Right atrium auricular region (tissue), 2 donors: ENCODE measurements at regions not wholly inside any gene's neighbourhood (a gene's known extent, or its start where the extent isn't known, plus 50 kb on each side); places are given as distances from the start of the nearest gene placed in this dataset.

ENCODE experiments used
- DNase-seq: peaks from one replicate; pipeline ENCODE4 v3.0.0-alpha.2; 2019; ENCODE audit warnings: low spot score
- H3K27ac ChIP-seq, 2 donors: fragments of 200-600 bp; sonication (generic); 1 replicate in 1 of 2; 2 replicates in 1 of 2; pipeline ENCODE4 v1.5.1; 2016 to 2019
- H3K27me3 ChIP-seq, 2 donors: fragments of 200-600 bp; sonication (generic); one replicate each; pipeline versions ENCODE4 v1.5.1 to v1.6.0; 2017 to 2019
- H3K36me3 ChIP-seq: fragments of 200-600 bp; sonication (generic); one replicate; pipeline ENCODE4 v1.5.1; 2016
- H3K4me1 ChIP-seq, 2 donors: fragments of 200-600 bp; sonication (generic); one replicate each; pipeline versions ENCODE4 v1.5.1 to v1.6.0; 2017 to 2019
- H3K4me3 ChIP-seq, 2 donors: fragments of 200-600 bp; sonication (generic); 1 replicate in 1 of 2; 2 replicates in 1 of 2; pipeline ENCODE4 v1.5.1; 2017 to 2019; ENCODE audit warnings: mild to moderate bottlenecking in 1 of 2, moderate library complexity in 1 of 2
- H3K9me3 ChIP-seq, 2 donors: fragments of 200-600 bp; sonication (generic); one replicate each; pipeline ENCODE4 v1.5.1; 2019
- CTCF ChIP-seq, 2 donors: fragments of 200-600 bp; sonication (generic); IDR thresholded peaks; one replicate each; pipeline ENCODE4 v1.5.1; 2019; ENCODE audit warnings: antibody characterized with exemption in 2 of 2

DNA sequence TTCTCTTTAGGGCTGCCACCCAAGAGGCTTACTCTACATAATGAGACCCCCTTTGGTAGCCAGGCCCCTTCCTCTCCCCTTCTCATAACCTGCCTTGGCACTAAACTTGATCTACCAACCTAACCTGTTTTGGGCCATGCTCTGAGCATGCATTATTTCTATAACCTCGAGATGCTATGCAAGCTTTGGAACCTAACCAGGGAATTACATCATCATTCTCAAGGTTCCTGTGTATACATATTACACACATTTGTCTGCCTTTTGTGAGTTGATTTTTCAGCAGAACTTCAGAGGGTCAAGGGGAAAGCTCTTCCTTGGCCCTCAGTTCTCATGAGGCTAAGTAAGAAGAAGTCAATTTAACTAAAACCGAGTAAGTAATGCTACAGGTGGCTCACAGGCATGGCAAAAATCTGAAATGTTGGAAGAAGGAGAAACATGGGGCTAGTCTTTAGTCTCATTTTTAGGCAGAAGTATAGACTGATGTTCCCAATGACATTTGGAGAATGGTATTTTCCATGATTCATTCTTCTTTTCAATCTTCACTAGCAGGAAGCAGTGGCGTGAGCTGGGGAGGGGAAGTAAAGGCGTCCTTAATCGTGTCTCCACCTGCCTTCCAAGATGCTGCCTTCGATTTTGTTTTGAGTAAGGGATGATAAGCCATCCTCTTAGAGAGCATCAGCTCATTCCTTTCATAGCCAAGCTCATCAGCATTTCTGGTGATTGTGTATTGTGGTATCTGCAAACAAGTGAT lies 308.4 kb downstream of the ABCC12 start:
- DNase-seq = no peak
- H3K36me3 ChIP-seq = no peaks in the 10 kb centered on the region
- no peaks in the 10 kb centered on the region for H3K27me3 ChIP-seq
- TF ChIP-seq CTCF (IDR thresholded peaks at IDR 0.05) = no peak
- H3K9me3 ChIP-seq = no peaks in the 10 kb centered on the region
- no peak overlapping the region for H3K4me3 ChIP-seq
- H3K4me1 ChIP-seq = no peaks in the 10 kb centered on the region
- no peak overlapping the region for H3K27ac ChIP-seq

- Histone ChIP-seq H3K27me3 (no peaks in the 10 kb centered on the region), H3K36me3 (no peaks in the 10 kb centered on the region), H3K4me3 (no peak overlapping the region), H3K9me3 (peaks cover 0 to 31% of the 10 kb centered on the region in 2 donors), H3K4me1 (no peaks in the 10 kb centered on the region), H3K27ac (no peak overlapping the region)
- TF ChIP-seq CTCF (IDR thresholded peaks at IDR 0.05) = no peak
- DNase-seq = no peak
Measured at GRCh38 chr16:47834485-47835024, 321.2 kb downstream of the ABCC12 start.

DNA sequence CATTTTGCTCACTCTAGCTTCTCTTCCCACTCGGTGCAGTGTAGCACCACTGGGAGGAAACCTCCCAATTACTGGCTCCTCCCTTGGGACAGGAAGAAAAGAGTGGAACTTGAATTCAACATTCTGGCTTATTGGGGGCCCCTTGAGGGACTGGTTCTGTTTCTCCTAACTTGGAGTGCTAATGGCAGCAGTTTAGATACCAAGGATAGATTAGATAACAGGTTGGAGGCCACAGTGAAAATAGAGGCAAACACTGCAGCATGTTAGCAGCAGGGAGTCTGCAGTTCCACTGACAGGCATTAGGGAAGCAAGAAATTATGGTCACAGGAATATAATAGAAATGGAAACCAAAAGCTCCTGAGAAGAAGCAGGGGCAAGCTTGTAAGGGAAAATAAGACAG lies 322.0 kb downstream of the ABCC12 start:
- no peaks in the 10 kb centered on the region for H3K27me3 ChIP-seq
- H3K27ac ChIP-seq = no peak overlapping the region
- DNase-seq = no peak
- no peak overlapping the region for H3K4me3 ChIP-seq
- TF ChIP-seq CTCF (IDR thresholded peaks at IDR 0.05) = no peak
- no peaks in the 10 kb centered on the region for H3K4me1 ChIP-seq
- peaks cover 0 to 31% of the 10 kb centered on the region in 2 donors for H3K9me3 ChIP-seq
- no peaks in the 10 kb centered on the region for H3K36me3 ChIP-seq

DNA sequence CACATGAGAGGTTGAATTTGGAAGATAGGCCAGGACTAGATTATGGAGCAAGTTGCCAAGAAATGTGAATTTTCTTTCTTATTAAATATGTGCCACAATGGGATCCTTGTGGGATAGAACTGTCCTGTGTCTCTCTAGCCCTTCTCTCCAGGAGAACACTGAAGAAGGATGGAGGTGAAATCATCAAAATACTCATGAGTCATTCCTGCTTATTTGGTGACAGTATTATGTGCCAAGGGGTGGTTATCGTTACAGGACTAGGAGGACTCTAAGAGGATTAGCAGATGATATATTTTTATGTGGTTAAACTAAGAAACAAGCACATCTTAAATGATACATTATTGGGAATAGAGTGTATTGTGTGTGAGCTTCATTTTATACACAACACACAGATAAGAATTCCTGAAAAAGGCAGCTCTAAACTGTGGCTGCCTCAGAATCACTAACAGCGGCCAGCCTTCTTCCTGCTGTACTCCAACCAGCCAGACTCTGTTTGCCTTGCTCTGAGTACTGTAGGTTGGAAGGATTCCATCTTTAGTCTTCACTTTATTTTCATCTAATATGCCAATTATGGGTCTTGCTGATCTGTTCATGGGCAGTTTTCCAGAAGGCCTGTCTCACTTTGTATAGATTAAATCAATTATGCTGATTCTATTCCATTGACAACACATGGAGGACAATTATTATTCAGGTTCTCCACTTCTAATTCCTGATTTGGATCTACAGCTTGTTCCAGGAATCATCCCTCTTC lies 325.8 kb downstream of the ABCC12 start:
- Histone ChIP-seq H3K4me1 (no peaks in the 10 kb centered on the region), H3K36me3 (no peaks in the 10 kb centered on the region), H3K9me3 (peaks cover 0 to 15% of the 10 kb centered on the region in 2 donors), H3K27ac (no peak overlapping the region), H3K27me3 (no peaks in the 10 kb centered on the region), H3K4me3 (no peak overlapping the region)
- TF ChIP-seq CTCF (IDR thresholded peaks at IDR 0.05) = no peak
- DNase-seq = no peak

DNA sequence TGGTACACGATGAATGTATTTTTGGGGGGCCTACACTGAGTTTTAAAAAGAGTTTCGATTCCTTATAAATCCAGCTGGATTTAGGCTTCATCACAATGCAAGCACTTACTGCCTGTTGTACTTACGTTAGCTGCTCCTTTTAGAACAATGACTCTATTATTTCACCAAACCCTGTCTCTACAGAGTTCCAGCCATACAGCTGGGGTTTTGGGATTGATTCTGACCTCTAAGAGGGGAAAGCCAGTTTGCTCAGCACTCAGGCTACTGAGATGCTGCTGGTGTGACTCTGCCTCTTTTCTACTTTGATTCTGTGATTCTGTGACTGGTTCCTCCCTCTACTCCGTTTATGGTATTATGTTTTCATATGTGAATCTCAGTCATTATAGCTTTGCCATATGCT lies 329.7 kb downstream of the ABCC12 start:
- Histone ChIP-seq H3K9me3 (no peaks in the 10 kb centered on the region), H3K36me3 (no peaks in the 10 kb centered on the region), H3K27me3 (no peaks in the 10 kb centered on the region), H3K27ac (no peak overlapping the region), H3K4me3 (no peak overlapping the region), H3K4me1 (no peaks in the 10 kb centered on the region)
- no peak for DNase-seq
- no peak for TF ChIP-seq CTCF (IDR thresholded peaks at IDR 0.05)
